Coronary artery (tissue), 2 donors: ENCODE measurements at regions not wholly inside any gene's neighbourhood (a gene's known extent, or its start where the extent isn't known, plus 50 kb on each side); places are given as distances from the start of the nearest gene placed in this dataset.

Experiments
- DNase-seq: peaks from one replicate; pipeline ENCODE4 v3.0.0-alpha.2; 2017; ENCODE audit warnings: low spot score
- H3K27ac ChIP-seq, 2 donors: fragments of 200-600 bp; sonication (generic); one replicate each; pipeline ENCODE4 v1.5.1; 2016 to 2019
- H3K4me3 ChIP-seq: fragments of 200-600 bp; sonication (generic); 2 replicates; pipeline ENCODE4 v1.5.1; 2016; ENCODE audit warnings: mild to moderate bottlenecking, moderate library complexity
- TF ChIP-seq, protein P1 (sequence below): fragments of 200-600 bp; sonication (generic); IDR thresholded peaks from one replicate; pipeline ENCODE4 v1.5.1; 2019; ENCODE audit warnings: antibody characterized with exemption

- DNase-seq = no peak
- H3K4me3 ChIP-seq = no peak overlapping the region
- TF ChIP-seq, protein P1, sequence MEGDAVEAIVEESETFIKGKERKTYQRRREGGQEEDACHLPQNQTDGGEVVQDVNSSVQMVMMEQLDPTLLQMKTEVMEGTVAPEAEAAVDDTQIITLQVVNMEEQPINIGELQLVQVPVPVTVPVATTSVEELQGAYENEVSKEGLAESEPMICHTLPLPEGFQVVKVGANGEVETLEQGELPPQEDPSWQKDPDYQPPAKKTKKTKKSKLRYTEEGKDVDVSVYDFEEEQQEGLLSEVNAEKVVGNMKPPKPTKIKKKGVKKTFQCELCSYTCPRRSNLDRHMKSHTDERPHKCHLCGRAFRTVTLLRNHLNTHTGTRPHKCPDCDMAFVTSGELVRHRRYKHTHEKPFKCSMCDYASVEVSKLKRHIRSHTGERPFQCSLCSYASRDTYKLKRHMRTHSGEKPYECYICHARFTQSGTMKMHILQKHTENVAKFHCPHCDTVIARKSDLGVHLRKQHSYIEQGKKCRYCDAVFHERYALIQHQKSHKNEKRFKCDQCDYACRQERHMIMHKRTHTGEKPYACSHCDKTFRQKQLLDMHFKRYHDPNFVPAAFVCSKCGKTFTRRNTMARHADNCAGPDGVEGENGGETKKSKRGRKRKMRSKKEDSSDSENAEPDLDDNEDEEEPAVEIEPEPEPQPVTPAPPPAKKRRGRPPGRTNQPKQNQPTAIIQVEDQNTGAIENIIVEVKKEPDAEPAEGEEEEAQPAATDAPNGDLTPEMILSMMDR = no peak
- no peak overlapping the region for H3K27ac ChIP-seq
Observed at GRCh38 chr1:63010913-63011660, 227.2 kb downstream of the ATG4C start.

GRCh38 chr1:63012339-63012738 lies 228.4 kb downstream of the ATG4C start:
- no peak overlapping the region for H3K27ac ChIP-seq
- H3K4me3 ChIP-seq = no peak overlapping the region
- TF ChIP-seq, protein P1 = no peak
- no peak for DNase-seq

GRCh38 chr1:63014267-63014666 lies 230.3 kb downstream of the ATG4C start:
- Histone ChIP-seq H3K27ac (no peak overlapping the region), H3K4me3 (no peak overlapping the region)
- TF ChIP-seq, protein P1 = no peak
- no peak for DNase-seq

DNA sequence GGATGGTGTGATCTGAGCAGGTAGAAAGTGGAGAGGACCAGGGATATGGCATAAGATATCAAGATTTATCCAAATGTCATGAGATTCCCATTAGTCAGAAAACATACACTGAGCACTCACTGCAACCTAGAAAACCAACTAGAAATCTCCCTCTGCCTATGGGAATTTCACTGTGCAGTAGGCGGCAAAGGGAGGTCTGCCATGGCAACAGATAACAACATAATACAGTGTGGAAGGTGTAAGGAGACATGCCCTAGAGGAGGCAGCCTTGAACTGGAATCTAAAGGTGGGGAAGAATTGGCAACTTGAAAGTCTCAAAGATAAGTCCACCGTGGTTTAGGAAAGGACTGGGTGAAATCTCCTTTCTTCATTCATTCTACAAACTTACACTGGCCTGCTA lies 238.4 kb downstream of the ATG4C start:
- Histone ChIP-seq H3K4me3 (no peak overlapping the region), H3K27ac (no peak overlapping the region)
- TF ChIP-seq, protein P1 = no peak
- DNase-seq = no peak

DNA sequence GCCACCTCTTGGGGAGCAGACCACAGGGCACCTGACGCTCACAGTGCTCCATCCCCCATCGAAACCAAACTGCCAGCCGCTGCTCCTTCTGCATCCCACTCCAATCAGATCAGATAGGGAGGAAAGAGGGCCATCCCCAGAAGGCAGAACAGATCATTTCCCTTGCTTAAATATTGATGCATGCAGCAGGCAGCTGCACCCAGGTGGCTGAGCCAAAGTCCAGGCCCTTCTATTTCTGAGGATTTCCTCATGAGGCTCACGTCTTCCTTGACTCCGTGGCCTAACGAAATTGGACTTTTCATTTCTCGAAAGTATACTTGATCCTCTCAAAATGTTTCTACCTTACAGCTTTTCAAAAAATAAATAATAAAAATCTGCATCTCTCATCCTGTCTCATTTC lies 239.2 kb downstream of the ATG4C start:
- no peak overlapping the region for H3K4me3 ChIP-seq
- no peak for DNase-seq
- TF ChIP-seq, protein P1 = no peak
- no peak overlapping the region for H3K27ac ChIP-seq

DNA sequence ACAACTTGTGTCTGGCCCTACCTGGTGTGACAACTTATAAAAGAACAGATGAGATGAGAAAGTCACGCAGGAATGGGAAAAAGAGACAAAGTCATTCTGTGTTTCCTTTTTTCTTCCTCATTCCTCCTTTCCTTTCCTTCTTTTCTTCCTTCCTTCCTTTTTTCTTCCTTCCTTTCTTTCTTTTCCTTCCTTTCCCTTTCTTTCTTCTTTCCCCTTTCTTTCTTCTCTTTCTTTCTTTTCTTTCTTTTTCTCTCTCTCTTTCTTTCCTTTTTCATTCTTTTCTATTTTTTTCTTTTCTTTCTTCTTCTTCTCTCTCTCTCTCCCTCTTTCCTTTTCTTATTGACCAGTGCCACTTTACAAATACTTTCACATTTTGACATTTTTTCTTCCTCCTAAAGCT lies 239.7 kb downstream of the ATG4C start:
- no peak overlapping the region for H3K27ac ChIP-seq
- no peak for DNase-seq
- no peak overlapping the region for H3K4me3 ChIP-seq
- TF ChIP-seq, protein P1 = no peak

DNA sequence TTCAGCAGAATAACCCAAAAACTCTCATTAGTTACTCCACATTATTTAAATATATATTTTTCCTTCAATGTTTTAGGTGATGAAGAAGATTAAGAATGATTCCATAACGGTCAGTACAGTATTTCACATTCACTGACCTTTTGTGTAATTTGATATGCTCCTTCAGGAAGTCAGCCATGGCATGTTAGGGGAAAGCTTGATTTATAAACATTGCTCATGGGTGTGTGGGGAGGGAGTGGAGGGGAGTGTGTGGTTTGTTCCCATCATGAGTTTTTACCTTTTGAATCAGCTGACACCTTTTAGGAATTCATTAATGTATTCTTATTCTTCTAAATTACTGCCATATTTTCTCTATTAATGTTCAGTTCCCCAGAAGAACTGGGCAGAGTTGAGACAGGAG lies 240.2 kb downstream of the ATG4C start:
- DNase-seq = no peak
- TF ChIP-seq, protein P1 = no peak
- Histone ChIP-seq H3K27ac (no peak overlapping the region), H3K4me3 (no peak overlapping the region)
